SK-N-SH treated with all-trans-retinoic acid at 6 μM for 48 hours (cell line): ENCODE measurements at regions not wholly inside any gene's neighbourhood (a gene's known extent, or its start where the extent isn't known, plus 50 kb on each side); places are given as distances from the start of the nearest gene placed in this dataset.

Experiments
- ATAC-seq: fragments of 200-7000 bp; cut with Tn5 transposase; 3 replicates; pipeline ENCODE4 v1.9.1; 2020; ENCODE audit warnings: mild to moderate bottlenecking, moderate library complexity
- BACH2 ChIP-seq: fragments of 250-450 bp; sonication (Bioruptor Pico); IDR thresholded peaks from 2 replicates; pipeline ENCODE4 v1.9.0; 2021; ENCODE audit warnings: mild to moderate bottlenecking, borderline replicate concordance
- CSDC2 ChIP-seq: fragments of 250-450 bp; sonication (Bioruptor Pico); IDR thresholded peaks from 2 replicates; pipeline ENCODE4 v1.5.0; 2020; ENCODE audit warnings: mild to moderate bottlenecking, moderate library complexity
- CSRNP3 ChIP-seq: fragments of 250-450 bp; sonication (Bioruptor Pico); IDR thresholded peaks from 2 replicates; pipeline ENCODE4 v1.5.1; 2021; ENCODE audit warnings: mild to moderate bottlenecking, moderate library complexity
- ESRRG ChIP-seq: fragments of 250-450 bp; sonication (Bioruptor Pico); IDR thresholded peaks from 2 replicates; pipeline ENCODE4 v1.6.1; 2021; ENCODE audit warnings: mild to moderate bottlenecking
- ISL1 ChIP-seq: fragments of 250-450 bp; sonication (Bioruptor Pico); IDR thresholded peaks from 2 replicates; pipeline ENCODE4 v2.1.2; 2022; ENCODE audit warnings: mild to moderate bottlenecking, moderate library complexity
- OSR1 ChIP-seq: fragments of 250-450 bp; sonication (Bioruptor Pico); IDR thresholded peaks from 2 replicates; pipeline ENCODE4 v1.8.0; 2022; ENCODE audit warnings: moderate library complexity, mild to moderate bottlenecking, inconsistent platforms
- POU6F1 ChIP-seq: fragments of 250-450 bp; sonication (Bioruptor Pico); IDR thresholded peaks from 2 replicates; pipeline ENCODE4 v1.8.0; 2021; ENCODE audit warnings: low read depth, mild to moderate bottlenecking, moderate library complexity, borderline replicate concordance
- PPARA ChIP-seq: fragments of 250-450 bp; sonication (Bioruptor Pico); IDR thresholded peaks from 2 replicates; pipeline ENCODE4 v1.5.0; 2020; ENCODE audit warnings: mild to moderate bottlenecking, borderline replicate concordance
- RARB ChIP-seq: fragments of 250-450 bp; sonication (Bioruptor Pico); IDR thresholded peaks from 2 replicates; pipeline ENCODE4 v1.8.0; 2021; ENCODE audit warnings: mild to moderate bottlenecking, moderate library complexity
- SNAI2 ChIP-seq: fragments of 250-450 bp; sonication (Bioruptor Pico); IDR thresholded peaks from 2 replicates; pipeline ENCODE4 v1.5.0; 2020; ENCODE audit warnings: mild to moderate bottlenecking, moderate library complexity
- TCF4 ChIP-seq: fragments of 250-450 bp; sonication (Bioruptor Pico); IDR thresholded peaks from 2 replicates; pipeline ENCODE4 v1.8.0; 2021; ENCODE audit warnings: mild to moderate bottlenecking, moderate library complexity, borderline replicate concordance
- TOX ChIP-seq: fragments of 250-450 bp; sonication (Bioruptor Pico); IDR thresholded peaks from 2 replicates; pipeline ENCODE4 v1.8.0; 2021; ENCODE audit warnings: mild to moderate bottlenecking, moderate library complexity, borderline replicate concordance
- TSHZ2 ChIP-seq: fragments of 250-450 bp; sonication (Bioruptor Pico); IDR thresholded peaks from 2 replicates; pipeline ENCODE4 v1.5.0; 2020; ENCODE audit warnings: mild to moderate bottlenecking, moderate library complexity
- ZFP3 ChIP-seq: fragments of 250-450 bp; sonication (Bioruptor Pico); IDR thresholded peaks from 2 replicates; pipeline ENCODE4 v1.5.0; 2020; ENCODE audit warnings: mild to moderate bottlenecking, moderate library complexity
- ZFP30 ChIP-seq: fragments of 450-650 bp; formaldehyde crosslinking; IDR thresholded peaks from 2 replicates; pipeline ENCODE4 v1.5.0; 2022; ENCODE audit warnings: mild to moderate bottlenecking, moderate library complexity
- ZNF565 ChIP-seq: fragments of 450-650 bp; formaldehyde crosslinking; conservative IDR thresholded peaks from 2 replicates; pipeline ENCODE4 v1.5.0; 2020; ENCODE audit warnings: low read depth, mild to moderate bottlenecking, moderate library complexity
- ZNF70 ChIP-seq: fragments of 450-650 bp; formaldehyde crosslinking; IDR thresholded peaks from 2 replicates; pipeline ENCODE4 v1.5.0; 2020; ENCODE audit warnings: mild to moderate bottlenecking, moderate library complexity
- ZNF8 ChIP-seq: fragments of 450-650 bp; formaldehyde crosslinking; IDR thresholded peaks from 2 replicates; pipeline ENCODE4 v1.5.0; 2020; ENCODE audit warnings: mild to moderate bottlenecking, moderate library complexity
- TF ChIP-seq, protein P1 (sequence below): fragments of 250-450 bp; sonication (Bioruptor Pico); IDR thresholded peaks from 2 replicates; pipeline ENCODE4 v1.8.0; 2020; ENCODE audit warnings: mild to moderate bottlenecking, moderate library complexity, borderline replicate concordance

GRCh38 chr4:62670514-62670913 is 1470.4 kb downstream of the ADGRL3 start:
- ATAC-seq, result no peak
- TF ChIP-seq CSRNP3 (CRISPR knock-in tag) (no peak), TOX (no peak), ISL1 (no peak), ESRRG (no peak), ZFP3 (CRISPR knock-in tag) (no peak), SNAI2 (CRISPR knock-in tag) (no peak), OSR1 (CRISPR knock-in tag) (no peak), ZNF70 (CRISPR knock-in tag) (no peak)

- TF ChIP-seq, protein P1, sequence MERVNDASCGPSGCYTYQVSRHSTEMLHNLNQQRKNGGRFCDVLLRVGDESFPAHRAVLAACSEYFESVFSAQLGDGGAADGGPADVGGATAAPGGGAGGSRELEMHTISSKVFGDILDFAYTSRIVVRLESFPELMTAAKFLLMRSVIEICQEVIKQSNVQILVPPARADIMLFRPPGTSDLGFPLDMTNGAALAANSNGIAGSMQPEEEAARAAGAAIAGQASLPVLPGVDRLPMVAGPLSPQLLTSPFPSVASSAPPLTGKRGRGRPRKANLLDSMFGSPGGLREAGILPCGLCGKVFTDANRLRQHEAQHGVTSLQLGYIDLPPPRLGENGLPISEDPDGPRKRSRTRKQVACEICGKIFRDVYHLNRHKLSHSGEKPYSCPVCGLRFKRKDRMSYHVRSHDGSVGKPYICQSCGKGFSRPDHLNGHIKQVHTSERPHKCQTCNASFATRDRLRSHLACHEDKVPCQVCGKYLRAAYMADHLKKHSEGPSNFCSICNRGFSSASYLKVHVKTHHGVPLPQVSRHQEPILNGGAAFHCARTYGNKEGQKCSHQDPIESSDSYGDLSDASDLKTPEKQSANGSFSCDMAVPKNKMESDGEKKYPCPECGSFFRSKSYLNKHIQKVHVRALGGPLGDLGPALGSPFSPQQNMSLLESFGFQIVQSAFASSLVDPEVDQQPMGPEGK (CRISPR knock-in tag), result no peak
- TF ChIP-seq ZNF70 (CRISPR knock-in tag) (no peak), PPARA (CRISPR knock-in tag) (no peak), TOX (no peak), ZNF565 (CRISPR knock-in tag) (no peak), BACH2 (CRISPR knock-in tag) (no peak), TSHZ2 (CRISPR knock-in tag) (no peak), POU6F1 (no peak), SNAI2 (CRISPR knock-in tag) (no peak), ZFP30 (CRISPR knock-in tag) (no peak)
Measured at GRCh38 chr4:62661821-62662220, 1461.7 kb downstream of the ADGRL3 start.

DNA sequence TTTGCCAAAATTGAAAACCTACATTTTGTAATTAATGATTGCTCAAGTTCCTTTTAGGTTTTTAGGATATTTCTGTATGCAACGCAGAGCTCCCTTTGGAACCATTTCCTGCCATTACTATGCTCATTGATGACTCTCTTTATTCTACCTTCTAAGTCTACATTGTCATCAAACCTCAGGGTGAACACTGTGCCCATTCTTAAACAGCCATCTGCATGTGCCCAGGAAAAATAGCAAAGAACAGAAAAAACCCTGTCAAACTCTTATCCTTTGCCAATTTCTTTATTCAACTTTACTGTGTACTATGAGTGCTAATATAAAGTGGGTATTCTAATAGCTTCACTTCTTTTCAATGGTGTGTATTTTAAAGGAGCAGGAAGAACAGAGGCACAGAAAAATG is 1455.9 kb downstream of the ADGRL3 start:
- no peak for TF ChIP-seq RARB (CRISPR knock-in tag)
- TF ChIP-seq ZNF70 (CRISPR knock-in tag), result no peak
- no peak for TF ChIP-seq TOX
- TF ChIP-seq ESRRG, result no peak
- ATAC-seq, result no peak

More at GRCh38 chr4:62661821-62662220, 1461.7 kb downstream of the ADGRL3 start:
- ATAC-seq, result no peak

GRCh38 chr4:62644372-62644771 is 1444.2 kb downstream of the ADGRL3 start:
- peak; percentile 73 for ATAC-seq

GRCh38 chr4:62640296-62640695 is 1440.2 kb downstream of the ADGRL3 start:
- no peak for ATAC-seq
- TF ChIP-seq ZNF565 (CRISPR knock-in tag) (no peak), ISL1 (peak; percentile 60)

More at GRCh38 chr4:62644372-62644771, 1444.2 kb downstream of the ADGRL3 start:
- no peak for TF ChIP-seq ZNF8 (CRISPR knock-in tag)

- no peak for ATAC-seq
- TF ChIP-seq ZNF70 (CRISPR knock-in tag) (no peak), TOX (no peak), CSDC2 (CRISPR knock-in tag) (no peak), RARB (CRISPR knock-in tag) (no peak), SNAI2 (CRISPR knock-in tag) (no peak), TCF4 (CRISPR knock-in tag) (no peak), POU6F1 (no peak)
Measured at GRCh38 chr4:62627671-62628070, 1427.5 kb downstream of the ADGRL3 start.
